GM12874 (cell line): ENCODE measurements at regions not wholly inside any gene's neighbourhood (a gene's known extent, or its start where the extent isn't known, plus 50 kb on each side); places are given as distances from the start of the nearest gene placed in this dataset.

Source experiments
- CTCF ChIP-seq: IDR thresholded peaks from 2 replicates; pipeline ENCODE4 v1.5.1; 2011; ENCODE audit warnings: low read depth, mild to moderate bottlenecking, control low read depth, low read length, moderate library complexity; ENCODE audit not compliant: insufficient read depth

DNA sequence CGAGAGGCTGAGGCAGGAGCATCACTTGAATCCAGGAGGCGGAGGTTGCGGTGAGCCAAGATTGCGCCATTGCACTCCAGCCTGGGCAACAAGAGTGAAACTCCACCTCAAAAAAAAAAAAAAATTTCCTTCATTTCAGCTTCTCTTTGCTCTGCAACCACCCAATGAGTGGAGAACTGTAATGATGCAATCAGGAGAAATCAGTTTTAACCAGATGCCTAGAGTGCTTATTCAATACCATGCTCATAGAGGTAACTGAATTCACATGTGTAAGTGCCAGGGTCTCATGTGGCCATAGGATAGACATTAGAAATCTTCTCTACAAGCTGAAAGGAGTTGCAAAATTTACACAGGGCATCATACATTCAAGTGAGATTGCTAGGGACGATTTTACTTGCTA, 70.6 kb downstream of the HMHB1 start:
- no peak for TF ChIP-seq CTCF

DNA sequence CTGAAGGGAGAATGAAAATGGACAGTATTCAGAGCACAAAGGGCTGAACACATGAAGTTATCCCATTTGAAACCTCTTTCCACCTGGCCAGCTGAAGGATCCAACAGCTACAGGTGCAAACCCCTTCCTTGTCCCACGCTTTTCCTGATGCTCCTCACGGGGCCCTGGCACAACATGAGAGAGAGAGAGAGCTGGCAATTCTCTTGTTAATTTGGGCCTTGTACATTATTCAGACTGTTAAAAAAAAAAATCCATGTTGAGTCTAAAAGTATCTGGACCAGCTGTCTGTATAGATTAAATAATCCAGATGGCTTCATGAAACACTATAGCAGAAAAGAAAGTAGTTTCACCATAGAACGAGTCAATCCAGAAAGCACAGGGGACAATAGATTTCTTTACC, 74.1 kb downstream of the HMHB1 start:
- TF ChIP-seq CTCF: no peak

DNA sequence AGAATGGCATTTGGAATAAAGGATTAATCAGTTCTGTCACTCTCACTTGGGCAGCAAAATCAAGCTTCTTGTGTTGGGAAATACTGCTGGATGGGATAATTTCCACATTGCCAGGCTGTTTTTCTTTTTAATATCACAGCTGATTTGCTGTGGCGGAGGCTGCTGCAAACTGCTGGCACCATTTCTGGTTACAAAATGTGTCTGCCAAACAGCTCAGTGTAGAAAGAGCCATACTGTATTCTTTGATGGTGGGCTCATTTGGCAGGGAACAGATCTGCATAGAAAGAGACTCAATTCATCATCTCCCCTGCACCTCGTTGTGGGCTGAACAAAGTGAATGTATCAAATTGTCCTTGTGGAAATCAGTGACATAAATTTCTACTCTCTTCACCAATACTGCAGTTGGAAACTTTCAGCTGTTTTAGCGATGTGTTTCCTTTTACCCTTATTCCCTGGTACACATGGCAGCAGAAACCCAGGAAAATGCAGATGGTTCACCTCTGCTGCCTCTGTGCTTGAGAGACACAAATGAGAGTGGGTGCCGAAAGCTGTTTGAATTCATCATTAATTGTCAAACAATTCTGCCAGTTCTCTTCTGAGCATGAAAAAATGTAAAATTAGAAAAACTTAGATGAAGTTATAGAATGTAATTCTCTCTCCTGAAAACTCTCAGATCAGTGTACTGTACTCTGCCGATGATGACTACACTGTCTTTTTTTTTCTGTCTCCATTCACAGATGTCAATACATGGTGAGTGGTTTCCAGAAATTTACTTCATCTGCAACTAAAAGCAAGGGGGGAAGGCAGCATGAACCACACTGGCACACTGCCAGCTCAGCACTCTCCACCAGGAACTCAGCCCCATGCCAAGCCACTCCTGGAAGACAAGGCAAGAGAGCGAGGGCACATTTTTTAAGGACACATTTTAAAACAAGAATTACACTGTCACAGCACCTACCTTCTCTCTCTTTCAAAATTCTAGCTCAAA, 75.0 kb downstream of the HMHB1 start:
- TF ChIP-seq CTCF: no peak

GRCh38 chr5:143887903-143888665, 76.1 kb downstream of the HMHB1 start:
- TF ChIP-seq CTCF: no peak

GRCh38 chr5:143888912-143889311, 77.0 kb downstream of the HMHB1 start:
- no peak for TF ChIP-seq CTCF

GRCh38 chr5:143889986-143890385, 78.0 kb downstream of the HMHB1 start:
- TF ChIP-seq CTCF: no peak

DNA sequence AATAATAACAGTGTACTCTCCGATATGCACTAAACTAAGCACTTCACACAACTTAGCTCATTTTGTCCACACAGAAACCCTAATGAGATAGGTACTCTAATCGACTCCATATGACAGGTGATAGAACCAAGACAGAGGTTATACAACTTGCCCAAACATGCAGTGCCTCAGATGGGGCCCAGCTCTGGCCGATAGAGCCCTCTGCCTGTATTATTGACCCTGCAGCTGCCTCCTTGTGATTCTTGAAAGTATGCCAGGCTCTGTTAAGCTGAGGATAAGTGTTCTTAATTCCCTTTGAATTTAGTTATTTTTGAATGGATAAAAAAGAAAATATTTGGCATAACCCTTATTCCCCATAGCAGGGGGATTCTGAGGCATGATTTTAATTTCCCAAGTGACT, 78.5 kb downstream of the HMHB1 start:
- no peak for TF ChIP-seq CTCF
